Epithelial cell of proximal tubule (primary cell): ENCODE measurements at regions not wholly inside any gene's neighbourhood (a gene's known extent, or its start where the extent isn't known, plus 50 kb on each side); places are given as distances from the start of the nearest gene placed in this dataset.

ENCODE experiments used
- DNase-seq: peaks from one replicate; pipeline ENCODE4 v3.0.0-alpha.2; 2011; ENCODE audit warnings: low read depth
- H3K4me3 ChIP-seq: 2 replicates; pipeline ENCODE4 v1.5.1; 2011; ENCODE audit warnings: low read depth, mild to moderate bottlenecking, low read length
- CTCF ChIP-seq: conservative IDR thresholded peaks from 2 replicates; pipeline ENCODE4 v1.5.1; 2012; ENCODE audit warnings: low read depth, mild to moderate bottlenecking, low read length

- no peak for DNase-seq
- TF ChIP-seq CTCF, result no peak
- no peak overlapping the region for H3K4me3 ChIP-seq
These were observed 611.1 kb downstream of the BRINP3 start for GRCh38 chr1:189866606-189867005.

GRCh38 chr1:189868021-189868420, 609.6 kb downstream of the BRINP3 start:
- DNase-seq, result no peak
- no peak overlapping the region for H3K4me3 ChIP-seq
- no peak for TF ChIP-seq CTCF

- no peak for TF ChIP-seq CTCF
- DNase-seq, result peak; percentile 39
- no peak overlapping the region for H3K4me3 ChIP-seq
These were observed 602.8 kb downstream of the BRINP3 start for GRCh38 chr1:189874715-189875435.

- H3K4me3 ChIP-seq, result no peak overlapping the region
- no peak for TF ChIP-seq CTCF
- DNase-seq, result no peak
These were observed 597.5 kb downstream of the BRINP3 start for GRCh38 chr1:189880135-189880534.

- DNase-seq, result no peak
- no peak overlapping the region for H3K4me3 ChIP-seq
- no peak for TF ChIP-seq CTCF
These were observed 577.8 kb downstream of the BRINP3 start for GRCh38 chr1:189899686-189900425.

GRCh38 chr1:189904509-189904908, 573.2 kb downstream of the BRINP3 start:
- TF ChIP-seq CTCF, result no peak
- no peak for DNase-seq
- no peak overlapping the region for H3K4me3 ChIP-seq

- H3K4me3 ChIP-seq, result no peak overlapping the region
- DNase-seq, result no peak
- TF ChIP-seq CTCF, result no peak
These were observed 569.6 kb downstream of the BRINP3 start for GRCh38 chr1:189908113-189908512.
